ENCODE measurements at regions not wholly inside any gene's neighbourhood (a gene's known extent, or its start where the extent isn't known, plus 50 kb on each side); places are given as distances from the start of the nearest gene placed in this dataset.

DNA sequence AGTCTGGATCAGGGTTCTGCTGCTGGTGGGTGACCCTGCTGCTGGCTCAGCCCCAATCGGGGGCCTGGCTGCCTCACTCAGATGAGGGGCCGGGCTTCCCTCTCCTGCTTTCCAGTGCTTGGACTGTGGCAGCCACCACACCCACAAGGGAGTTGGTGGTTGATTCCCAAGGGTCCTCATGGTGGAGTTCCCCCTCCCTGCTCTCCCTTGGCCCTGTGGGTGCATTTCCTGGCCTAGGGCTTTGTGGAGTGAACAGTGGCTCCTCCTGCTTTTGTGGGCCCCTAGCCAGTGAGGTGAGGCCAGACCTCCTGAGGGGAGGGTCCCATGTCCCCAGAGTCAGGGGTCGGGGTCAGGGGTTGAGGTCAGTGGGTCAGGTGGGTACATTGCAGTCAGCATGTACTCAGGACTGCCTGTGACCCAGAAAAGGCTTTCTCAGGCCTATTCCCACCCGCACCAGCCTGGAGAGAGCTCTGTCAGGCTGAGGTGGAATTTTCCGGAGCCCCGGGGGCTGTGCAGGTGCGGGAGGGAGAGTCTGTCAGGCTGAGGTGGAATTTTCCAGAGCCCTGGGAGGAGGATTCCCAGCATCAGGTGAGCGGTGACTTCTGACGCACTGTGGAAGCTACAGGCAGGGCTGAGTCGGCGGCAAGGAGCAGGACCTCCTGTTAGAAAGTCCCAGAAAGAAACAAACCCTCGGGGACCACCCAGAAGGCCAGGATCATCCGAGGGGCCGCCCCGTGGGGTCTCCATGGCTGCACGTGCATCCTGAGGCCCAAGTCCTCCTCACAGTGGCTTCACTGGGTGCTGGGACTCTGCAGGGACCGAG is 94.4 kb upstream of the INSIG1 start:
- TF ChIP-seq, protein P1, sequence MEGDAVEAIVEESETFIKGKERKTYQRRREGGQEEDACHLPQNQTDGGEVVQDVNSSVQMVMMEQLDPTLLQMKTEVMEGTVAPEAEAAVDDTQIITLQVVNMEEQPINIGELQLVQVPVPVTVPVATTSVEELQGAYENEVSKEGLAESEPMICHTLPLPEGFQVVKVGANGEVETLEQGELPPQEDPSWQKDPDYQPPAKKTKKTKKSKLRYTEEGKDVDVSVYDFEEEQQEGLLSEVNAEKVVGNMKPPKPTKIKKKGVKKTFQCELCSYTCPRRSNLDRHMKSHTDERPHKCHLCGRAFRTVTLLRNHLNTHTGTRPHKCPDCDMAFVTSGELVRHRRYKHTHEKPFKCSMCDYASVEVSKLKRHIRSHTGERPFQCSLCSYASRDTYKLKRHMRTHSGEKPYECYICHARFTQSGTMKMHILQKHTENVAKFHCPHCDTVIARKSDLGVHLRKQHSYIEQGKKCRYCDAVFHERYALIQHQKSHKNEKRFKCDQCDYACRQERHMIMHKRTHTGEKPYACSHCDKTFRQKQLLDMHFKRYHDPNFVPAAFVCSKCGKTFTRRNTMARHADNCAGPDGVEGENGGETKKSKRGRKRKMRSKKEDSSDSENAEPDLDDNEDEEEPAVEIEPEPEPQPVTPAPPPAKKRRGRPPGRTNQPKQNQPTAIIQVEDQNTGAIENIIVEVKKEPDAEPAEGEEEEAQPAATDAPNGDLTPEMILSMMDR (conservative IDR thresholded peaks at IDR 0.05), result no peak
- no peak for TF ChIP-seq EZH2 (IDR thresholded peaks at IDR 0.05; ENCODE audit: low read depth)
